H1 (cell line): ENCODE measurements at regions not wholly inside any gene's neighbourhood (a gene's known extent, or its start where the extent isn't known, plus 50 kb on each side); places are given as distances from the start of the nearest gene placed in this dataset.

ENCODE experiments used
- CTCF ChIA-PET: fragments of 300-600 bp; sonication (Branson Sonifier 250); formaldehyde crosslinking; loops from one replicate; lab custom pipeline; 2021; ENCODE audit not compliant: partially characterized antibody; lab: Charles Lee
- POLR2A ChIA-PET: fragments of 300-600 bp; sonication (Branson Sonifier 250); formaldehyde crosslinking; loops from one replicate; lab custom pipeline; 2021; ENCODE audit warnings: inconsistent platforms; ENCODE audit not compliant: partially characterized antibody; lab: Charles Lee
- DNase-seq, 2 experiments: peaks; one replicate each; pipeline versions ENCODE4 v3.0.0 to v3.0.0-alpha.2; 2010 to 2022; ENCODE audit warnings: low spot score in 2 of 2, low read depth in 1 of 2, mixed read lengths in 1 of 2
- FAIRE-seq: peaks from 2 replicates; lab custom pipeline; 2011; peaks lifted over from hg19 to GRCh38; lab: Jason Lieb, UNC
- H2AFZ ChIP-seq: 2 replicates; pipeline ENCODE4 v1.8.1; 2012; ENCODE audit warnings: low read length, inconsistent platforms
- H2AK5ac ChIP-seq: 2 replicates; pipeline ENCODE4 v1.6.1; 2013; ENCODE audit warnings: low read depth, low read length
- H2BK120ac ChIP-seq: replicated peaks from 2 replicates; pipeline ENCODE3; 2013; ENCODE audit warnings: low read depth, low read length, inconsistent platforms
- H2BK12ac ChIP-seq: 2 replicates; pipeline ENCODE4 v1.6.1; 2013; ENCODE audit warnings: low read depth, low read length
- H2BK15ac ChIP-seq: 2 replicates; pipeline ENCODE4 v1.6.1; 2013; ENCODE audit warnings: low read length
- H2BK20ac ChIP-seq: 2 replicates; pipeline ENCODE4 v1.6.1; 2013; ENCODE audit warnings: low read length
- H2BK5ac ChIP-seq: 2 replicates; pipeline ENCODE4 v1.6.1; 2013; ENCODE audit warnings: low read depth, low read length
- H3K14ac ChIP-seq: 2 replicates; pipeline ENCODE4 v1.6.1; 2013; ENCODE audit warnings: inconsistent platforms; ENCODE audit not compliant: insufficient read length
- H3K18ac ChIP-seq: 2 replicates; pipeline ENCODE4 v1.6.1; 2013; ENCODE audit warnings: low read length; ENCODE audit errors: extremely low read depth
- H3K23ac ChIP-seq: 2 replicates; pipeline ENCODE4 v1.6.1; 2013; ENCODE audit warnings: inconsistent platforms; ENCODE audit not compliant: insufficient read length
- H3K23me2 ChIP-seq: 2 replicates; pipeline ENCODE4 v1.6.1; 2013; ENCODE audit warnings: low read depth, low read length
- H3K27ac ChIP-seq: 2 replicates; pipeline ENCODE4 v1.6.1; 2011; ENCODE audit warnings: low read depth, low read length, inconsistent platforms
- H3K27me3 ChIP-seq, 4 experiments: replicated peaks in 1 of 4; 1 replicate in 1 of 4; 2 replicates in 3 of 4; pipeline versions ENCODE4 v1.6.1 to v1.8.1; 2011 to 2013; ENCODE audit warnings: low read length in 3 of 4, mild to moderate bottlenecking in 3 of 4, inconsistent platforms in 2 of 4, mixed read lengths in 2 of 4, moderate library complexity in 1 of 4; ENCODE audit not compliant: control insufficient read depth in 3 of 4, insufficient read depth in 3 of 4; ENCODE audit errors: extremely low read depth in 1 of 4
- H3K36me3 ChIP-seq, 4 experiments: 2 replicates each; pipeline versions ENCODE4 v1.6.1 to v1.8.1; 2011 to 2013; ENCODE audit warnings: mild to moderate bottlenecking in 4 of 4, low read length in 3 of 4, moderate library complexity in 2 of 4, control low read depth in 1 of 4, inconsistent platforms in 1 of 4; ENCODE audit not compliant: insufficient read depth in 4 of 4, control insufficient read depth in 2 of 4
- H3K4ac ChIP-seq: replicated peaks from 2 replicates; pipeline ENCODE3; 2013; ENCODE audit warnings: low read length, low read depth, mixed read lengths, inconsistent platforms; ENCODE audit not compliant: insufficient read length
- H3K4me1 ChIP-seq, 4 experiments: replicated peaks in 1 of 4; 1 replicate in 1 of 4; 2 replicates in 3 of 4; pipeline versions ENCODE4 v1.6.1 to v1.8.1; 2011 to 2013; ENCODE audit warnings: low read length in 3 of 4, inconsistent platforms in 2 of 4, mixed read lengths in 1 of 4; ENCODE audit not compliant: insufficient read depth in 4 of 4, control insufficient read depth in 3 of 4
- H3K4me2 ChIP-seq, 2 experiments: 2 replicates each; pipeline versions ENCODE4 v1.6.1 to v1.8.1; 2011 to 2013; ENCODE audit warnings: low read depth in 2 of 2, low read length in 2 of 2, control low read depth in 1 of 2, inconsistent platforms in 1 of 2, mild to moderate bottlenecking in 1 of 2; ENCODE audit not compliant: insufficient read depth in 1 of 2
- H3K4me3 ChIP-seq, 4 experiments: fragments of 200-600, 300-600 bp in 1 of 4; sonication (generic), shearing (Covaris generic), sonication (Bioruptor Twin) in 1 of 4; 2 replicates each; pipeline versions ENCODE4 v1.5.1 to v1.8.1; 2011 to 2016; ENCODE audit warnings: low read length in 4 of 4, low read depth in 3 of 4, control low read depth in 2 of 4, inconsistent platforms in 2 of 4, mild to moderate bottlenecking in 2 of 4, mixed read lengths in 1 of 4, moderate library complexity in 1 of 4; ENCODE audit not compliant: insufficient read depth in 2 of 4; ENCODE audit errors: extremely low read depth in 1 of 4
- H3K56ac ChIP-seq: replicated peaks from 2 replicates; pipeline ENCODE3; 2013; ENCODE audit warnings: low read depth, mild to moderate bottlenecking, mixed read lengths, low read length, inconsistent platforms; ENCODE audit not compliant: insufficient read length
- H3K79me1 ChIP-seq: 2 replicates; pipeline ENCODE4 v1.6.1; 2013; ENCODE audit warnings: low read depth, low read length, control low read depth
- H3K79me2 ChIP-seq, 2 experiments: 2 replicates each; pipeline versions ENCODE4 v1.6.1 to v1.8.1; 2012 to 2013; ENCODE audit warnings: low read length in 2 of 2, mild to moderate bottlenecking in 2 of 2, inconsistent platforms in 1 of 2; ENCODE audit not compliant: insufficient read depth in 2 of 2, control insufficient read depth in 1 of 2
- H3K9ac ChIP-seq, 4 experiments: replicated peaks in 1 of 4; 1 replicate in 1 of 4; 2 replicates in 3 of 4; pipeline versions ENCODE4 v1.6.1 to v1.8.1; 2011 to 2013; ENCODE audit warnings: low read depth in 3 of 4, low read length in 3 of 4, control low read depth in 2 of 4, mild to moderate bottlenecking in 2 of 4, moderate library complexity in 2 of 4, inconsistent platforms in 1 of 4; ENCODE audit errors: extremely low read depth in 1 of 4
- H3K9me3 ChIP-seq, 2 experiments: 2 replicates each; pipeline versions ENCODE4 v1.6.1 to v1.8.1; 2012 to 2013; ENCODE audit warnings: mild to moderate bottlenecking in 2 of 2, moderate library complexity in 2 of 2, control low read depth in 1 of 2, inconsistent platforms in 1 of 2, low read depth in 1 of 2, low read length in 1 of 2, mixed read lengths in 1 of 2; ENCODE audit not compliant: insufficient read depth in 2 of 2
- H4K20me1 ChIP-seq, 2 experiments: replicated peaks in 1 of 2; 2 replicates each; pipeline versions ENCODE3 to v1.8.1; 2011 to 2013; ENCODE audit warnings: inconsistent platforms in 2 of 2, low read length in 2 of 2, mild to moderate bottlenecking in 1 of 2; ENCODE audit not compliant: insufficient read depth in 2 of 2, control insufficient read depth in 1 of 2
- H4K5ac ChIP-seq: 2 replicates; pipeline ENCODE4 v1.6.1; 2013; ENCODE audit warnings: low read length, low read depth, mixed read lengths, inconsistent platforms; ENCODE audit not compliant: insufficient read length
- H4K8ac ChIP-seq: 2 replicates; pipeline ENCODE4 v1.8.0; 2013; ENCODE audit warnings: mild to moderate bottlenecking, moderate library complexity, low read length, inconsistent platforms; ENCODE audit not compliant: insufficient read depth; ENCODE audit errors: extremely low read depth
- H4K91ac ChIP-seq: replicated peaks from 2 replicates; pipeline ENCODE3; 2013; ENCODE audit warnings: low read length, mixed read lengths, inconsistent platforms; ENCODE audit not compliant: insufficient read length
- EZH2 ChIP-seq: fragments of 200-600 bp; sonication (generic); IDR thresholded peaks from 2 replicates; pipeline ENCODE4 v1.7.1; 2012; ENCODE audit warnings: low read depth, mild to moderate bottlenecking, moderate library complexity, low read length, inconsistent platforms; ENCODE audit not compliant: severe bottlenecking
- KDM4A ChIP-seq: IDR thresholded peaks from one replicate; pipeline ENCODE4 v1.7.1; 2012; ENCODE audit warnings: low read depth, mild to moderate bottlenecking, moderate library complexity, low read length, inconsistent platforms; ENCODE audit not compliant: severe bottlenecking
- ZNF274 ChIP-seq: IDR thresholded peaks from 2 replicates; pipeline ENCODE4 v1.7.0; 2012; ENCODE audit warnings: low read length, borderline replicate concordance; ENCODE audit errors: extremely low read depth
- WGBS, 2 experiments: shearing (Covaris generic) in 1 of 2; methylation state at CpG; one replicate each; pipeline versions ENCODE4 v1.1.6 to v1.1.7; 2013 to 2015; ENCODE audit warnings: low lambda C conversion rate in 2 of 2, mixed read lengths in 2 of 2, inconsistent platforms in 1 of 2, low coverage in 1 of 2, missing lambda C conversion rate in 1 of 2; ENCODE audit not compliant: insufficient replicate concordance in 2 of 2, insufficient coverage in 1 of 2, insufficient read length in 1 of 2; ENCODE audit errors: extremely low coverage in 1 of 2, missing lambda C conversion rate in 1 of 2; 5-methylcytosine and 5-hydroxymethylcytosine counted together

- Histone ChIP-seq H3K4ac (no peak overlapping the region), H2BK15ac (no peak overlapping the region), H3K56ac (no peak overlapping the region), H2BK120ac (no peak overlapping the region), H3K14ac (no peak overlapping the region), H3K4me1 (no peaks in the 10 kb centered on the region), H2BK5ac (no peak overlapping the region), H3K9me3 (no peaks in the 10 kb centered on the region), H3K18ac (no peak overlapping the region), H2BK20ac (no peak overlapping the region), H3K36me3 (no peaks in the 10 kb centered on the region), H3K23me2 (no peaks in the 10 kb centered on the region), H3K79me1 (no peaks in the 10 kb centered on the region), H2AFZ (no peak overlapping the region), H3K4me2 (no peak overlapping the region), H4K91ac (no peak overlapping the region), H3K23ac (no peak overlapping the region), H2BK12ac (no peak overlapping the region), H4K20me1 (no peaks in the 10 kb centered on the region), H4K5ac (no peak overlapping the region), H3K79me2 (no peaks in the 10 kb centered on the region), H3K27ac (no peak overlapping the region), H3K9ac (no peak overlapping the region), H4K8ac (no peak overlapping the region), H3K4me3 (no peak overlapping the region), H3K27me3 (peaks cover 0 to 1% (median 0%) of the 10 kb centered on the region in 4 experiments; a peak in 1 of 7 replicates), H2AK5ac (no peak overlapping the region)
- ChIA-PET POLR2A (interaction anchor here (0.6 to 0.7 kb wide), 2 partner anchors 556 to 1249 kb away, joined by 3 to 5 read pairs; no protein-coding TSS in a partner anchor), CTCF (interaction anchor here (0.6 to 1.7 kb wide), 4 partner anchors 13 to 113 kb away, joined by 3 to 6 read pairs (median 4); no protein-coding TSS in a partner anchor)
- DNase-seq (no peak), FAIRE-seq (no peak)
- 91% methylated on average over 5 of the region's 5 CpGs; no CpG with 5 or more reads in 1 of the 2 experiments for WGBS, 2 experiments
- TF ChIP-seq EZH2: no peak
- no peak for TF ChIP-seq KDM4A
- TF ChIP-seq ZNF274: no peak
Observed at GRCh38 chr18:11405804-11406203, 203.6 kb upstream of the SLC35G4 start.
